Fibroblast of villous mesenchyme (primary cell): ENCODE measurements at regions not wholly inside any gene's neighbourhood (a gene's known extent, or its start where the extent isn't known, plus 50 kb on each side); places are given as distances from the start of the nearest gene placed in this dataset.

Experiments used
- DNase-seq: peaks from one replicate; pipeline ENCODE4 v3.0.0-alpha.2; 2010; ENCODE audit warnings: low read depth
- H3K4me3 ChIP-seq: 2 replicates; pipeline ENCODE4 v1.5.1; 2011; ENCODE audit warnings: low read depth, mild to moderate bottlenecking, low read length
- CTCF ChIP-seq: IDR thresholded peaks from 2 replicates; pipeline ENCODE4 v1.5.1; 2012; ENCODE audit warnings: low read depth, mild to moderate bottlenecking, low read length; ENCODE audit not compliant: insufficient read depth

GRCh38 chr3:194070634-194071409, 65.1 kb upstream of the HES1 start:
- peak; percentile 94 for DNase-seq
- peak overlapping the region; percentile 59 for H3K4me3 ChIP-seq

GRCh38 chr3:194072097-194072428, 63.9 kb upstream of the HES1 start:
- TF ChIP-seq CTCF = no peak
- DNase-seq = no peak
- H3K4me3 ChIP-seq = no peak overlapping the region

More at GRCh38 chr3:194070634-194071409, 65.1 kb upstream of the HES1 start:
- TF ChIP-seq CTCF = no peak

GRCh38 chr3:194072691-194073279, 63.2 kb upstream of the HES1 start:
- H3K4me3 ChIP-seq = no peak overlapping the region
- DNase-seq = no peak
- no peak for TF ChIP-seq CTCF

GRCh38 chr3:194073926-194074325, 62.0 kb upstream of the HES1 start:
- no peak for DNase-seq
- no peak overlapping the region for H3K4me3 ChIP-seq
- TF ChIP-seq CTCF = no peak

GRCh38 chr3:194075088-194075615, 60.8 kb upstream of the HES1 start:
- H3K4me3 ChIP-seq = no peak overlapping the region
- TF ChIP-seq CTCF = no peak
- no peak for DNase-seq

GRCh38 chr3:194075802-194076460, 60.0 kb upstream of the HES1 start:
- TF ChIP-seq CTCF = no peak
- no peak overlapping the region for H3K4me3 ChIP-seq
- DNase-seq = no peak
